ENCODE measurements at regions not wholly inside any gene's neighbourhood (a gene's known extent, or its start where the extent isn't known, plus 50 kb on each side); places are given as distances from the start of the nearest gene placed in this dataset.

GRCh38 chr10:78732381-78732780, 336.4 kb upstream of the ZMIZ1 start:
- TF ChIP-seq TARDBP (IDR thresholded peaks at IDR 0.05) (no peak), ZNF384 (IDR thresholded peaks at IDR 0.05) (no peak), HDGF (IDR thresholded peaks at IDR 0.05; ENCODE audit: borderline replicate concordance) (no peak), ELF4 (IDR thresholded peaks at IDR 0.05) (no peak), LEF1 (IDR thresholded peaks at IDR 0.05; ENCODE audit: borderline replicate concordance) (no peak), BHLHE40 (IDR thresholded peaks at IDR 0.05; ENCODE audit: borderline replicate concordance) (no peak), FOXM1 (IDR thresholded peaks at IDR 0.05; ENCODE audit: borderline replicate concordance) (no peak), FOXK2 (IDR thresholded peaks at IDR 0.05) (no peak), ARNT (IDR thresholded peaks at IDR 0.05) (no peak), SUZ12 (IDR thresholded peaks at IDR 0.05) (no peak), L3MBTL2 (conservative IDR thresholded peaks at IDR 0.05) (no peak), PKNOX1 (IDR thresholded peaks at IDR 0.05) (no peak), NFRKB (IDR thresholded peaks at IDR 0.05) (no peak)

Data from HEK293T (cell line).